ENCODE measurements at regions not wholly inside any gene's neighbourhood (a gene's known extent, or its start where the extent isn't known, plus 50 kb on each side); places are given as distances from the start of the nearest gene placed in this dataset.
A peak's percentile ranks its signal among the peaks of the same experiment; 100 is the strongest.

- no peak for DNase-seq
These were observed 274.5 kb upstream of the NOCT start for GRCh38 chr4:138740816-138741745.

- DNase-seq = no peak
These were observed 279.2 kb upstream of the NOCT start for GRCh38 chr4:138736362-138736761.

GRCh38 chr4:138734746-138735145 lies 280.8 kb upstream of the NOCT start:
- no peak for DNase-seq

GRCh38 chr4:138728566-138728965 lies 287.0 kb upstream of the NOCT start:
- DNase-seq = no peak

GRCh38 chr4:138727731-138728130 lies 287.9 kb upstream of the NOCT start:
- peak; percentile 50 for DNase-seq

GRCh38 chr4:138724530-138724929 lies 291.1 kb upstream of the NOCT start:
- DNase-seq = no peak

- no peak for DNase-seq
These were observed 298.8 kb upstream of the NOCT start for GRCh38 chr4:138716559-138717335.

GRCh38 chr4:138710297-138710696 lies 305.3 kb upstream of the NOCT start:
- no peak for DNase-seq

- no peak for DNase-seq
These were observed 305.7 kb upstream of the NOCT start for GRCh38 chr4:138709859-138710258.

- DNase-seq = no peak
These were observed 307.6 kb upstream of the NOCT start for GRCh38 chr4:138707746-138708677.

- no peak for DNase-seq
These were observed 309.4 kb upstream of the NOCT start for GRCh38 chr4:138706201-138706600.

- no peak for DNase-seq
These were observed 313.3 kb upstream of the NOCT start for GRCh38 chr4:138702190-138702824.

GRCh38 chr4:138698641-138699040 lies 316.9 kb upstream of the NOCT start:
- DNase-seq = no peak

GRCh38 chr4:138697851-138698250 lies 317.7 kb upstream of the NOCT start:
- no peak for DNase-seq

- no peak for DNase-seq
These were observed 318.8 kb upstream of the NOCT start for GRCh38 chr4:138696771-138697170.

GRCh38 chr4:138696058-138696457 lies 319.5 kb upstream of the NOCT start:
- DNase-seq = no peak

- DNase-seq = no peak
These were observed 322.1 kb upstream of the NOCT start for GRCh38 chr4:138693526-138693925.

- DNase-seq = no peak
These were observed 323.2 kb upstream of the NOCT start for GRCh38 chr4:138692411-138692810.

- no peak for DNase-seq
These were observed 326.0 kb upstream of the NOCT start for GRCh38 chr4:138689593-138689992.

GRCh38 chr4:138689187-138689586 lies 326.4 kb upstream of the NOCT start:
- no peak for DNase-seq

- DNase-seq = no peak
These were observed 327.0 kb upstream of the NOCT start for GRCh38 chr4:138688408-138689085.

Data from NCI-H2171 (cell line).